Left ventricle myocardium inferior (tissue), 1 donor: ENCODE measurements at regions not wholly inside any gene's neighbourhood (a gene's known extent, or its start where the extent isn't known, plus 50 kb on each side); places are given as distances from the start of the nearest gene placed in this dataset.
A peak's percentile ranks its signal among the peaks of the same experiment; 100 is the strongest.

Experiments
- DNase-seq: peaks from one replicate; pipeline ENCODE4 v3.0.0-alpha.2; 2020
- H3K27ac ChIP-seq: fragments of 200-600 bp; replicated peaks from 2 replicates; pipeline ENCODE4 v1.8.0; 2021
- H3K27me3 ChIP-seq: fragments of 200-600 bp; 2 replicates; pipeline ENCODE4 v1.8.0; 2021; ENCODE audit warnings: low read depth
- H3K36me3 ChIP-seq: fragments of 200-600 bp; 2 replicates; pipeline ENCODE4 v1.8.0; 2021
- H3K4me1 ChIP-seq: fragments of 200-600 bp; 2 replicates; pipeline ENCODE4 v1.8.0; 2021
- H3K4me3 ChIP-seq: fragments of 200-600 bp; 2 replicates; pipeline ENCODE4 v1.8.0; 2021; ENCODE audit warnings: mild to moderate bottlenecking, moderate library complexity
- H3K9me3 ChIP-seq: fragments of 200-600 bp; replicated peaks from 2 replicates; pipeline ENCODE4 v1.8.0; 2021
- intact Hi-C: fragments of 100-400 bp; cut with micrococcal nuclease; formaldehyde crosslinking; loops from one replicate; pipeline ENCODE4 v1.11.0; 2022
- TF ChIP-seq, protein P1 (sequence below): fragments of 200-600 bp; IDR thresholded peaks from 2 replicates; pipeline ENCODE4 v1.8.0; 2021; ENCODE audit warnings: antibody characterized with exemption, mild to moderate bottlenecking, borderline replicate concordance
- donor health status: DM: no; HTN: yes; CAD: no; lungs with severe emphysema.

DNA sequence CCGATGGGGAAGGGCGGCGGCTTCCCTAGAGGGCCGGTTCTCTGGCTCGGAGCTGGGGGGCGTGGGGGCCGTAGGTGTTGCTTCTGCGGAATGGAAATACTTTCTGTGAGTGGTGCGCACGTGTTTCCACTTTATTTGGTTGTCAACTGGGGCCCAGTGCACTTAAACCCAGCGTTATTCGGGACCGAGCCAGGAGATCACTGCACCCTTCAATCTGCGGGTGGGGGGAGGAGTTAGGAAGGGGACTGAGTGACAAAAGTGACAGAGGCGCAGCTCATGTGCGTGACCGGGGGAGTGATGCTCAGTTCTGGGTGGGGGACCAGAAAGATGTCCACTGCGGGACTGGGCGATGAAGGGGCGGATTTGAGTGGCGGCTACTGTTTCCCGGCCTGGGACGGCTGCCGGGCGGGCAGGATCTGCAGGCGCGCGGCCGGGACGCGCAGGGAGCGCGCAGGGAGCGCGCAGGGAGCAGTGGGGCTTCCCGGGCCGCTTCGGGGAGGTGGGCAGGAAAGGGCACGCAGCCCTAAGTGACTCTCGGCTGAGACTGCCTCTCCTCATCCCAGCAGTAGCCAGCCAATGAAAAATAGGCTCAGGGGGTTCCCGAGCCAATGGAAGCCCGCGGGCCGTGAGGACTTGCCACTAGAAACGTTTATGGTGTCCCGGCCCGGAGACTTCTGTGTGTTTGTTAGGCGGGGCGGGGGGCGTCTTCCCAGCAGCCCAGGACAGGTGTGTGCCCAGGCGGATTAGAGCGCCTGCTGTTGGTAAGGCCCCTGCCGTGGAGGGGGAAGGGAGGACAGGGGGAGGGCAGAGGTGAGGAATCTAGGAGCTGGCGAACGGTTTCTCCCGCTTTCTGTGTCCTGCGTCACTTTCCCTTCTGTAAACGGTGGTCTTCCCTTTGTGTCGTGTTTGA lies 54.3 kb upstream of the KDM7A start:
- Histone ChIP-seq H3K27ac (peak overlapping the region; percentile 68), H3K27me3 (peaks cover 16% of the 10 kb centered on the region), H3K4me1 (peaks cover 28% of the 10 kb centered on the region), H3K4me3 (peak overlapping the region; percentile 74), H3K9me3 (no peaks in the 10 kb centered on the region), H3K36me3 (no peaks in the 10 kb centered on the region)
- DNase-seq = peak; percentile 42
- intact Hi-C loops = no loop called here
- TF ChIP-seq, protein P1, sequence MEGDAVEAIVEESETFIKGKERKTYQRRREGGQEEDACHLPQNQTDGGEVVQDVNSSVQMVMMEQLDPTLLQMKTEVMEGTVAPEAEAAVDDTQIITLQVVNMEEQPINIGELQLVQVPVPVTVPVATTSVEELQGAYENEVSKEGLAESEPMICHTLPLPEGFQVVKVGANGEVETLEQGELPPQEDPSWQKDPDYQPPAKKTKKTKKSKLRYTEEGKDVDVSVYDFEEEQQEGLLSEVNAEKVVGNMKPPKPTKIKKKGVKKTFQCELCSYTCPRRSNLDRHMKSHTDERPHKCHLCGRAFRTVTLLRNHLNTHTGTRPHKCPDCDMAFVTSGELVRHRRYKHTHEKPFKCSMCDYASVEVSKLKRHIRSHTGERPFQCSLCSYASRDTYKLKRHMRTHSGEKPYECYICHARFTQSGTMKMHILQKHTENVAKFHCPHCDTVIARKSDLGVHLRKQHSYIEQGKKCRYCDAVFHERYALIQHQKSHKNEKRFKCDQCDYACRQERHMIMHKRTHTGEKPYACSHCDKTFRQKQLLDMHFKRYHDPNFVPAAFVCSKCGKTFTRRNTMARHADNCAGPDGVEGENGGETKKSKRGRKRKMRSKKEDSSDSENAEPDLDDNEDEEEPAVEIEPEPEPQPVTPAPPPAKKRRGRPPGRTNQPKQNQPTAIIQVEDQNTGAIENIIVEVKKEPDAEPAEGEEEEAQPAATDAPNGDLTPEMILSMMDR = no peak

- Histone ChIP-seq H3K9me3 (no peaks in the 10 kb centered on the region), H3K36me3 (no peaks in the 10 kb centered on the region), H3K27me3 (peaks cover 16% of the 10 kb centered on the region), H3K4me1 (peaks cover 28% of the 10 kb centered on the region), H3K27ac (peak overlapping the region; percentile 68), H3K4me3 (peak overlapping the region; percentile 74)
- DNase-seq = peak; percentile 54
- intact Hi-C loops = no loop called here
- TF ChIP-seq, protein P1 = no peak
Observed at GRCh38 chr7:140230516-140230860, 53.7 kb upstream of the KDM7A start.

DNA sequence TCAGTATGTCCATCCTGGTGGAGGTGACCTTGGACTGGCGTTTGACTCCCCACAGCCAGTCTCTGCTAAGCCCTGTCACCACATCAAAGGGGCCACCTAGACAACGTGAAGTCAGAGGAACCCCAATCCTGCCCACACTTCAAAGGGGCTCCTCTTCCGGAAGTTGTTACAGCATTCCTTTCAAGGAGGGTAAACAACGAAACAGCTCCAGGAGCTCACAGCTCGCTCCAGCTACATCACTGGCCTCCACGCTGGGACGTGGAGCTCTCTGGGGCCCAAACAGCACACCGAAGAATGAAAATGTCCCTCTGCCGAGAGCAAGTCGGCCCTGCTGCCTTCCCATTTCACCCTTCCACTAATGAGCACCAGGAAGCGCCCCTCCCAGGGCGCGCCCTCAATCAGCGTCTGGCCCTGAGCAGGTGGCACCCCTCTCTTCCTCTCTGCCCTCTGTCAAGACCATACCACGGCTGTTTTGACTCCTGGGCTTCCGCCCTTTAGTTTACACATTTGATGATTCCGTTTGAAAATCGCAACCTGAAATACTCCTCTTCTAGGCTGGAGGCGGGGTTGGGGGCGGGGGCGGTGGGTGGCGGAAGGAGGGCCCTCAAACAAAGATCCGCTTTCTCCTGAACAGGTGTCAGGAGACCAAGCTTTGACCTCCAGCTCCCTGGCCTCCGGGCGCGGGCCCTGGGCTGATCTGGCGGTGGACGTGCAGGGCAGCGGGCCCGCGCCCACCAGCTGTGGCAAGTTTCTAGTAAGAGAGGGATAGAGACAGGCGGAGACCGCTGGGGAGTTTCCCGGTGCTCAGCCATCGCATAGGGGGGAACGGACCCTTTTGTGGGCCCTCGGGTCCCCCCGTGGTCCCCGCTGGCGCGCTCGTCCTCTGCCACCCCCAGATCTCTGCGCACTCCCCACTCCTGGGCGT lies 53.1 kb upstream of the KDM7A start:
- DNase-seq = peak; percentile 20
- Histone ChIP-seq H3K9me3 (no peaks in the 10 kb centered on the region), H3K36me3 (no peaks in the 10 kb centered on the region), H3K27me3 (peaks cover 16% of the 10 kb centered on the region), H3K4me1 (peaks cover 28% of the 10 kb centered on the region), H3K4me3 (peak overlapping the region; percentile 74), H3K27ac (peak overlapping the region; percentile 68)
- intact Hi-C loops = no loop called here
- TF ChIP-seq, protein P1 = no peak

GRCh38 chr7:140229101-140229525 lies 52.3 kb upstream of the KDM7A start:
- H3K36me3 ChIP-seq = no peaks in the 10 kb centered on the region
- H3K4me1 ChIP-seq = peaks cover 28% of the 10 kb centered on the region
- no peak overlapping the region for H3K4me3 ChIP-seq
- TF ChIP-seq, protein P1 = no peak
- intact Hi-C loops = no loop called here
- H3K27me3 ChIP-seq = peaks cover 16% of the 10 kb centered on the region
- no peaks in the 10 kb centered on the region for H3K9me3 ChIP-seq
- no peak for DNase-seq
- no peak overlapping the region for H3K27ac ChIP-seq
